ENCODE measurements at regions not wholly inside any gene's neighbourhood (a gene's known extent, or its start where the extent isn't known, plus 50 kb on each side); places are given as distances from the start of the nearest gene placed in this dataset.

- Histone ChIP-seq H3K9ac (ENCODE audit: control insufficient read depth, extremely low read depth, insufficient read depth, low read length) (no peak overlapping the region), H3K9me1 (ENCODE audit: control insufficient read depth, extremely low read depth, insufficient read depth, low read length) (no peaks in the 10 kb centered on the region), H3K4me1 (ENCODE audit: control insufficient read depth, extremely low read depth, insufficient read depth, low read length) (peaks cover 2% of the 10 kb centered on the region), H3K4me2 (ENCODE audit: control insufficient read depth, extremely low read depth, insufficient read depth, low read depth, low read length) (no peak overlapping the region), H3K27ac (ENCODE audit: control insufficient read depth, insufficient read depth, low read length) (no peak overlapping the region), H3K4me3 (ENCODE audit: control insufficient read depth in 2 of 3, extremely low read depth in 1 of 3, insufficient read depth in 2 of 3, low read depth in 1 of 3, low read length in 3 of 3) (no peak overlapping the region), H3K9me3 (ENCODE audit: control insufficient read depth, low read depth, low read length) (no peaks in the 10 kb centered on the region), H3K36me3 (ENCODE audit: control insufficient read depth in 2 of 2, extremely low read depth in 1 of 2, insufficient read depth in 2 of 2, low read length in 2 of 2) (no peaks in the 10 kb centered on the region), H2AFZ (ENCODE audit: control insufficient read depth, low read length) (no peak overlapping the region), H3K79me2 (ENCODE audit: control insufficient read depth, insufficient read depth, low read length) (no peaks in the 10 kb centered on the region), H4K20me1 (ENCODE audit: control insufficient read depth, extremely low read depth, insufficient read depth, low read length) (no peaks in the 10 kb centered on the region), H3K27me3 (ENCODE audit: control insufficient read depth, extremely low read depth, insufficient read depth, low read length) (no peaks in the 10 kb centered on the region)
- no peak for TF ChIP-seq EZH2 (IDR thresholded peaks at IDR 0.05; ENCODE audit: low read length)
- dilution Hi-C loops (cut with MboI; ENCODE audit: extremely low pct_ligation_motif_present, low sequenced_read_pairs): no loop called here
- no peak for FAIRE-seq
- no peak for DNase-seq (ENCODE audit: low read depth, low spot score)
Observed at GRCh38 chrX:121639781-121640180, 592.4 kb downstream of the GLUD2 start.

- peak; percentile 52 for FAIRE-seq
- Histone ChIP-seq H3K4me2 (ENCODE audit: control insufficient read depth, extremely low read depth, insufficient read depth, low read depth, low read length) (peak overlapping the region; percentile 53), H3K27ac (ENCODE audit: control insufficient read depth, insufficient read depth, low read length) (no peak overlapping the region), H3K36me3 (ENCODE audit: control insufficient read depth in 2 of 2, extremely low read depth in 1 of 2, insufficient read depth in 2 of 2, low read length in 2 of 2) (no peaks in the 10 kb centered on the region), H3K27me3 (ENCODE audit: control insufficient read depth, extremely low read depth, insufficient read depth, low read length) (no peaks in the 10 kb centered on the region), H2AFZ (ENCODE audit: control insufficient read depth, low read length) (no peak overlapping the region), H3K9me1 (ENCODE audit: control insufficient read depth, extremely low read depth, insufficient read depth, low read length) (no peaks in the 10 kb centered on the region), H3K4me1 (ENCODE audit: control insufficient read depth, extremely low read depth, insufficient read depth, low read length) (peaks cover 2% of the 10 kb centered on the region), H4K20me1 (ENCODE audit: control insufficient read depth, extremely low read depth, insufficient read depth, low read length) (no peaks in the 10 kb centered on the region), H3K9me3 (ENCODE audit: control insufficient read depth, low read depth, low read length) (no peaks in the 10 kb centered on the region), H3K9ac (ENCODE audit: control insufficient read depth, extremely low read depth, insufficient read depth, low read length) (no peak overlapping the region), H3K79me2 (ENCODE audit: control insufficient read depth, insufficient read depth, low read length) (no peaks in the 10 kb centered on the region), H3K4me3 (ENCODE audit: control insufficient read depth in 2 of 3, extremely low read depth in 1 of 3, insufficient read depth in 2 of 3, low read depth in 1 of 3, low read length in 3 of 3) (no peak overlapping the region)
- TF ChIP-seq CTCF (optimal IDR thresholded peaks at IDR 0.05 in 1 of 3, IDR thresholded peaks at IDR 0.05 in 1 of 3, conservative IDR thresholded peaks at IDR 0.05 in 1 of 3; ENCODE audit: extremely low read depth in 1 of 3, insufficient read depth in 2 of 3, low read length in 3 of 3) (no peak), EZH2 (IDR thresholded peaks at IDR 0.05; ENCODE audit: low read length) (no peak)
- dilution Hi-C loops (cut with MboI; ENCODE audit: extremely low pct_ligation_motif_present, low sequenced_read_pairs): no loop called here
- DNase-seq (ENCODE audit: low read depth, low spot score): no peak
Observed at GRCh38 chrX:121641560-121641959, 594.1 kb downstream of the GLUD2 start.

- Histone ChIP-seq H3K27ac (ENCODE audit: control insufficient read depth, insufficient read depth, low read length) (no peak overlapping the region), H3K9me1 (ENCODE audit: control insufficient read depth, extremely low read depth, insufficient read depth, low read length) (no peaks in the 10 kb centered on the region), H3K27me3 (ENCODE audit: control insufficient read depth, extremely low read depth, insufficient read depth, low read length) (no peaks in the 10 kb centered on the region), H4K20me1 (ENCODE audit: control insufficient read depth, extremely low read depth, insufficient read depth, low read length) (no peaks in the 10 kb centered on the region), H3K9me3 (ENCODE audit: control insufficient read depth, low read depth, low read length) (no peaks in the 10 kb centered on the region), H3K36me3 (ENCODE audit: control insufficient read depth in 2 of 2, extremely low read depth in 1 of 2, insufficient read depth in 2 of 2, low read length in 2 of 2) (no peaks in the 10 kb centered on the region), H3K4me3 (ENCODE audit: control insufficient read depth in 2 of 3, extremely low read depth in 1 of 3, insufficient read depth in 2 of 3, low read depth in 1 of 3, low read length in 3 of 3) (no peak overlapping the region), H2AFZ (ENCODE audit: control insufficient read depth, low read length) (no peak overlapping the region), H3K4me1 (ENCODE audit: control insufficient read depth, extremely low read depth, insufficient read depth, low read length) (peaks cover 2% of the 10 kb centered on the region), H3K79me2 (ENCODE audit: control insufficient read depth, insufficient read depth, low read length) (no peaks in the 10 kb centered on the region), H3K4me2 (ENCODE audit: control insufficient read depth, extremely low read depth, insufficient read depth, low read depth, low read length) (no peak overlapping the region), H3K9ac (ENCODE audit: control insufficient read depth, extremely low read depth, insufficient read depth, low read length) (no peak overlapping the region)
- dilution Hi-C loops (cut with MboI; ENCODE audit: extremely low pct_ligation_motif_present, low sequenced_read_pairs): no loop called here
- DNase-seq (ENCODE audit: low read depth, low spot score) (no peak), FAIRE-seq (no peak)
- TF ChIP-seq EZH2 (IDR thresholded peaks at IDR 0.05; ENCODE audit: low read length): no peak
- TF ChIP-seq CTCF (optimal IDR thresholded peaks at IDR 0.05 in 1 of 3, IDR thresholded peaks at IDR 0.05 in 1 of 3, conservative IDR thresholded peaks at IDR 0.05 in 1 of 3; ENCODE audit: extremely low read depth in 1 of 3, insufficient read depth in 2 of 3, low read length in 3 of 3): no peak
Observed at GRCh38 chrX:121642415-121642814, 595.0 kb downstream of the GLUD2 start.

All from keratinocyte (primary cell).